Mesenchymal stem cell (in vitro differentiated cells and primary cell): ENCODE measurements at regions not wholly inside any gene's neighbourhood (a gene's known extent, or its start where the extent isn't known, plus 50 kb on each side); places are given as distances from the start of the nearest gene placed in this dataset.

Source experiments
- DNase-seq: peaks from one replicate; pipeline ENCODE4 v3.0.0-alpha.2; 2013
- H2AFZ ChIP-seq: one replicate; pipeline ENCODE4 v1.6.1; 2013; ENCODE audit warnings: low read depth, mild to moderate bottlenecking, control low read depth, inconsistent platforms, low read length, moderate library complexity
- H2AK5ac ChIP-seq: 2 replicates; pipeline ENCODE4 v1.6.1; 2013; ENCODE audit warnings: low read length, moderate library complexity, mild to moderate bottlenecking, inconsistent platforms; ENCODE audit not compliant: severe bottlenecking
- H2BK120ac ChIP-seq: one replicate; pipeline ENCODE4 v1.6.1; 2013; ENCODE audit warnings: low read depth, mild to moderate bottlenecking, inconsistent platforms, low read length, moderate library complexity
- H2BK12ac ChIP-seq, 2 experiments: one replicate each; pipeline ENCODE4 v1.6.1; 2013; ENCODE audit warnings: inconsistent platforms in 2 of 2, low read length in 2 of 2, mild to moderate bottlenecking in 2 of 2, moderate library complexity in 2 of 2, control low read depth in 1 of 2
- H2BK15ac ChIP-seq: one replicate; pipeline ENCODE4 v1.6.1; 2013; ENCODE audit warnings: mild to moderate bottlenecking, low read depth, inconsistent platforms; ENCODE audit not compliant: poor library complexity, severe bottlenecking
- H2BK5ac ChIP-seq: 2 replicates; pipeline ENCODE4 v1.6.1; 2013; ENCODE audit warnings: low read depth, mild to moderate bottlenecking, low read length, control low read depth, inconsistent platforms; ENCODE audit not compliant: poor library complexity, severe bottlenecking
- H3K14ac ChIP-seq, 2 experiments: one replicate each; pipeline ENCODE4 v1.6.1; 2013; ENCODE audit warnings: inconsistent platforms in 2 of 2, low read length in 2 of 2, control low read depth in 1 of 2, mild to moderate bottlenecking in 1 of 2, moderate library complexity in 1 of 2
- H3K18ac ChIP-seq, 2 experiments: one replicate each; pipeline ENCODE4 v1.6.1; 2013; ENCODE audit warnings: inconsistent platforms in 2 of 2, low read length in 2 of 2, control low read depth in 1 of 2, low read depth in 1 of 2, mild to moderate bottlenecking in 1 of 2
- H3K23ac ChIP-seq, 2 experiments: one replicate each; pipeline ENCODE4 v1.6.1; 2013; ENCODE audit warnings: inconsistent platforms in 2 of 2, low read length in 2 of 2, mild to moderate bottlenecking in 2 of 2, moderate library complexity in 2 of 2, control low read depth in 1 of 2
- H3K27ac ChIP-seq: 2 replicates; pipeline ENCODE4 v1.5.1; 2013; ENCODE audit warnings: mild to moderate bottlenecking, moderate library complexity, low read length, control low read depth, inconsistent platforms; ENCODE audit not compliant: poor library complexity, severe bottlenecking
- H3K27me3 ChIP-seq, 2 experiments: 2 replicates each; pipeline versions ENCODE4 v1.6.1 to v1.7.0; 2013; ENCODE audit warnings: low read length in 2 of 2, mild to moderate bottlenecking in 2 of 2, moderate library complexity in 2 of 2, control low read depth in 1 of 2, inconsistent platforms in 1 of 2; ENCODE audit not compliant: control insufficient read depth in 1 of 2, insufficient read depth in 1 of 2
- H3K36me3 ChIP-seq, 2 experiments: 2 replicates each; pipeline versions ENCODE4 v1.6.1 to v1.7.0; 2013; ENCODE audit warnings: low read length in 2 of 2, control low read depth in 1 of 2, inconsistent platforms in 1 of 2, low read depth in 1 of 2, mild to moderate bottlenecking in 1 of 2; ENCODE audit not compliant: insufficient read depth in 2 of 2, control insufficient read depth in 1 of 2
- H3K4ac ChIP-seq, 2 experiments: one replicate each; pipeline ENCODE4 v1.6.1; 2013; ENCODE audit warnings: inconsistent platforms in 2 of 2, low read length in 2 of 2, mild to moderate bottlenecking in 2 of 2, moderate library complexity in 2 of 2, control low read depth in 1 of 2, low read depth in 1 of 2
- H3K4me1 ChIP-seq: 2 replicates; pipeline ENCODE4 v1.6.1; 2013; ENCODE audit warnings: low read depth, low read length, control low read depth; ENCODE audit not compliant: control insufficient read depth, insufficient read depth
- H3K4me2 ChIP-seq: 2 replicates; pipeline ENCODE4 v1.6.1; 2013; ENCODE audit warnings: low read length, mild to moderate bottlenecking, inconsistent platforms; ENCODE audit not compliant: poor library complexity, severe bottlenecking
- H3K4me3 ChIP-seq, 2 experiments: 2 replicates each; pipeline versions ENCODE4 v1.5.1 to v1.7.0; 2013; ENCODE audit warnings: low read length in 2 of 2, mild to moderate bottlenecking in 2 of 2, control low read depth in 1 of 2, low read depth in 1 of 2; ENCODE audit not compliant: insufficient read depth in 1 of 2
- H3K79me1 ChIP-seq: replicated peaks from 2 replicates; pipeline ENCODE4 v1.6.1; 2013; ENCODE audit warnings: mild to moderate bottlenecking, control low read depth, low read length, inconsistent platforms; ENCODE audit not compliant: poor library complexity, severe bottlenecking
- H3K9ac ChIP-seq: 2 replicates; pipeline ENCODE4 v1.7.0; 2013; ENCODE audit warnings: mild to moderate bottlenecking, low read length, moderate library complexity
- H3K9me3 ChIP-seq: 2 replicates; pipeline ENCODE4 v1.7.0; 2013; ENCODE audit warnings: mild to moderate bottlenecking, low read length; ENCODE audit not compliant: control insufficient read depth
- H4K8ac ChIP-seq: one replicate; pipeline ENCODE4 v1.6.1; 2013; ENCODE audit warnings: inconsistent platforms, mild to moderate bottlenecking, low read length, moderate library complexity
- H4K91ac ChIP-seq: one replicate; pipeline ENCODE4 v1.6.1; 2013; ENCODE audit warnings: mild to moderate bottlenecking, low read length, inconsistent platforms
- WGBS: methylation state at CpG from one replicate; pipeline ENCODE4 v1.1.7; 2013; ENCODE audit warnings: mixed read lengths; 5-methylcytosine and 5-hydroxymethylcytosine counted together

- Histone ChIP-seq H3K79me1 (no peaks in the 10 kb centered on the region), H3K27ac (no peak overlapping the region), H3K4me3 (no peak overlapping the region), H3K4ac (no peak overlapping the region), H2AFZ (no peak overlapping the region), H3K14ac (no peak overlapping the region), H3K18ac (no peak overlapping the region), H3K27me3 (no peaks in the 10 kb centered on the region), H4K8ac (no peak overlapping the region), H2BK15ac (no peak overlapping the region), H2BK12ac (no peak overlapping the region), H3K9ac (no peak overlapping the region), H4K91ac (no peak overlapping the region), H2AK5ac (no peak overlapping the region), H2BK120ac (no peak overlapping the region), H3K4me2 (no peak overlapping the region), H2BK5ac (no peak overlapping the region), H3K4me1 (no peaks in the 10 kb centered on the region), H3K9me3 (no peaks in the 10 kb centered on the region), H3K23ac (no peak overlapping the region), H3K36me3 (no peaks in the 10 kb centered on the region)
- DNase-seq: no peak
- 90% methylated on average over 21 of the region's 25 CpGs for WGBS
Measured at GRCh38 chr13:111912991-111913760, 153.8 kb upstream of the SOX1 start.

- WGBS: 70% methylated on average over 9 of the region's 9 CpGs
- Histone ChIP-seq H2BK15ac (no peak overlapping the region), H2BK12ac (no peak overlapping the region), H2AK5ac (no peak overlapping the region), H3K18ac (no peak overlapping the region), H3K4ac (no peak overlapping the region), H3K14ac (no peak overlapping the region), H3K4me2 (no peak overlapping the region), H2AFZ (no peak overlapping the region), H2BK5ac (no peak overlapping the region), H3K9me3 (no peaks in the 10 kb centered on the region), H4K8ac (no peak overlapping the region), H3K23ac (no peak overlapping the region), H3K27me3 (no peaks in the 10 kb centered on the region), H4K91ac (no peak overlapping the region), H3K27ac (no peak overlapping the region), H2BK120ac (no peak overlapping the region), H3K4me1 (no peaks in the 10 kb centered on the region), H3K4me3 (no peak overlapping the region), H3K9ac (no peak overlapping the region), H3K36me3 (no peaks in the 10 kb centered on the region), H3K79me1 (no peaks in the 10 kb centered on the region)
- DNase-seq: no peak
Measured at GRCh38 chr13:111913761-111914140, 153.2 kb upstream of the SOX1 start.

- Histone ChIP-seq H2BK12ac (no peak overlapping the region), H4K8ac (no peak overlapping the region), H2AK5ac (no peak overlapping the region), H3K4ac (no peak overlapping the region), H3K23ac (no peak overlapping the region), H3K9me3 (no peaks in the 10 kb centered on the region), H3K27me3 (no peaks in the 10 kb centered on the region), H3K36me3 (no peaks in the 10 kb centered on the region), H2AFZ (no peak overlapping the region), H3K14ac (no peak overlapping the region), H3K18ac (no peak overlapping the region), H4K91ac (no peak overlapping the region), H2BK5ac (no peak overlapping the region), H3K79me1 (no peaks in the 10 kb centered on the region), H2BK120ac (no peak overlapping the region), H3K4me2 (no peak overlapping the region), H3K27ac (no peak overlapping the region), H3K4me3 (no peak overlapping the region), H2BK15ac (no peak overlapping the region), H3K4me1 (no peaks in the 10 kb centered on the region), H3K9ac (no peak overlapping the region)
- WGBS: 91% methylated on average over 10 of the region's 13 CpGs
- DNase-seq: no peak
Measured at GRCh38 chr13:111914241-111915103, 152.5 kb upstream of the SOX1 start.

- Histone ChIP-seq H4K8ac (no peak overlapping the region), H3K36me3 (no peaks in the 10 kb centered on the region), H2BK12ac (no peak overlapping the region), H3K14ac (no peak overlapping the region), H4K91ac (no peak overlapping the region), H3K4me1 (no peaks in the 10 kb centered on the region), H3K79me1 (no peaks in the 10 kb centered on the region), H3K23ac (no peak overlapping the region), H3K4me3 (no peak overlapping the region), H3K9me3 (no peaks in the 10 kb centered on the region), H2BK5ac (no peak overlapping the region), H2BK120ac (no peak overlapping the region), H3K27me3 (no peaks in the 10 kb centered on the region), H3K9ac (no peak overlapping the region), H2AK5ac (no peak overlapping the region), H3K4me2 (no peak overlapping the region), H3K27ac (no peak overlapping the region), H3K18ac (no peak overlapping the region), H3K4ac (no peak overlapping the region), H2AFZ (no peak overlapping the region), H2BK15ac (no peak overlapping the region)
- 80% methylated on average over 12 of the region's 12 CpGs for WGBS
- DNase-seq: no peak
Measured at GRCh38 chr13:111915104-111915551, 151.8 kb upstream of the SOX1 start.
